CD4-positive, alpha-beta memory T cell (primary cell): ENCODE measurements at regions not wholly inside any gene's neighbourhood (a gene's known extent, or its start where the extent isn't known, plus 50 kb on each side); places are given as distances from the start of the nearest gene placed in this dataset.

Experiments
- CTCF ChIA-PET: fragments of 350-600 bp; sonication (Branson Sonifier 250); formaldehyde crosslinking; loops from one replicate; lab custom pipeline; 2021; ENCODE audit warnings: inconsistent platforms; ENCODE audit not compliant: partially characterized antibody; lab: Charles Lee
- POLR2A ChIA-PET: fragments of 350-600 bp; sonication (Branson Sonifier 250); formaldehyde crosslinking; loops from one replicate; lab custom pipeline; 2021; ENCODE audit not compliant: partially characterized antibody; lab: Charles Lee
- DNase-seq, 5 donors: peaks; one replicate each; pipeline versions ENCODE4 v3.0.0 to v3.0.0-alpha.2; 2020 to 2022; ENCODE audit warnings: mixed read lengths in 1 of 5
- H3K27ac ChIP-seq: one replicate; pipeline ENCODE4 v1.7.0; 2013; ENCODE audit warnings: low read depth, low read length
- H3K27me3 ChIP-seq: 2 replicates; pipeline ENCODE4 v1.7.0; 2013; ENCODE audit warnings: mild to moderate bottlenecking, low read length, moderate library complexity; ENCODE audit not compliant: insufficient read depth
- H3K36me3 ChIP-seq: 2 replicates; pipeline ENCODE4 v1.7.0; 2013; ENCODE audit warnings: mild to moderate bottlenecking, low read length, moderate library complexity; ENCODE audit not compliant: insufficient read depth
- H3K4me1 ChIP-seq: 2 replicates; pipeline ENCODE4 v1.7.0; 2013; ENCODE audit warnings: mild to moderate bottlenecking, low read length, moderate library complexity; ENCODE audit not compliant: insufficient read depth
- H3K4me3 ChIP-seq, 2 donors: one replicate each; pipeline ENCODE4 v1.7.0; 2013; ENCODE audit warnings: low read length in 2 of 2, mild to moderate bottlenecking in 1 of 2
- H3K9me3 ChIP-seq, 2 donors: one replicate each; pipeline ENCODE4 v1.7.0; 2013; ENCODE audit warnings: low read length in 2 of 2, control low read depth in 1 of 2; ENCODE audit not compliant: control insufficient read depth in 1 of 2
- H3K27ac Mint-ChIP-seq, 7 donors: one replicate each; pipeline ENCODE4 v1.8.0; 2020 to 2021; ENCODE audit warnings: mixed read lengths in 7 of 7, mild to moderate bottlenecking in 6 of 7, inconsistent platforms in 3 of 7, moderate library complexity in 3 of 7
- H3K27me3 Mint-ChIP-seq, 2 donors: one replicate each; pipeline ENCODE4 v1.8.0; 2020 to 2021; ENCODE audit warnings: mixed read lengths in 2 of 2
- H3K36me3 Mint-ChIP-seq, 2 donors: one replicate each; pipeline ENCODE4 v1.8.0; 2020 to 2021; ENCODE audit warnings: mixed read lengths in 2 of 2, inconsistent platforms in 1 of 2, mild to moderate bottlenecking in 1 of 2
- H3K4me1 Mint-ChIP-seq, 4 donors: one replicate each; pipeline ENCODE4 v1.8.0; 2020 to 2021; ENCODE audit warnings: mixed read lengths in 4 of 4, mild to moderate bottlenecking in 1 of 4
- H3K4me3 Mint-ChIP-seq, 8 donors: one replicate each; pipeline ENCODE4 v1.8.0; 2020 to 2021; ENCODE audit warnings: mixed read lengths in 8 of 8, mild to moderate bottlenecking in 7 of 8, moderate library complexity in 6 of 8, inconsistent platforms in 3 of 8
- H3K9me3 Mint-ChIP-seq, 8 donors: one replicate each; pipeline ENCODE4 v1.8.0; 2020 to 2021; ENCODE audit warnings: mixed read lengths in 8 of 8, mild to moderate bottlenecking in 5 of 8, inconsistent platforms in 3 of 8, moderate library complexity in 1 of 8
- intact Hi-C: fragments of 100-400 bp; cut with micrococcal nuclease; formaldehyde crosslinking; loops from one replicate; pipeline ENCODE4 v1.15.1; 2023

- Histone ChIP-seq H3K36me3 (peaks cover 17% of the 10 kb centered on the region), H3K4me1 (no peaks in the 10 kb centered on the region), H3K27ac (no peak overlapping the region), H3K27me3 (no peaks in the 10 kb centered on the region), H3K9me3 (no peaks in the 10 kb centered on the region), H3K4me3 (no peak overlapping the region)
- no peaks in the 10 kb centered on the region for H3K9me3 Mint-ChIP-seq
- H3K27ac Mint-ChIP-seq = no peak overlapping the region
- peaks cover 3 to 10% (median 6%) of the 10 kb centered on the region in 4 donors for H3K4me1 Mint-ChIP-seq
- peaks cover 39 to 43% of the 10 kb centered on the region in 2 donors for H3K36me3 Mint-ChIP-seq
- POLR2A ChIA-PET = interaction anchor here (1.0 kb wide), 1 partner anchor 241 kb away, joined by 3 read pairs; no protein-coding TSS in a partner anchor
- CTCF ChIA-PET = interaction anchor here (0.7 kb wide), 1 partner anchor 9 kb away, joined by 4 read pairs; no protein-coding TSS in a partner anchor
- no peaks in the 10 kb centered on the region for H3K27me3 Mint-ChIP-seq
- no peak overlapping the region for H3K4me3 Mint-ChIP-seq
- DNase-seq = no peak
- intact Hi-C loops = no loop called here
Measured at GRCh38 chr2:74074487-74074886, 73.2 kb downstream of the BOLA3 start.

- H3K4me3 ChIP-seq = no peak overlapping the region
- no peak for DNase-seq
- peaks cover 28% of the 10 kb centered on the region for H3K36me3 ChIP-seq
- H3K27ac ChIP-seq = no peak overlapping the region
- peaks cover 3 to 10% (median 6%) of the 10 kb centered on the region in 4 donors for H3K4me1 Mint-ChIP-seq
- POLR2A ChIA-PET = no interaction called here
- intact Hi-C loops = no loop called here
- H3K9me3 ChIP-seq = no peaks in the 10 kb centered on the region
- peaks cover 39 to 44% of the 10 kb centered on the region in 2 donors for H3K36me3 Mint-ChIP-seq
- H3K4me3 Mint-ChIP-seq = no peak overlapping the region
- no peak overlapping the region for H3K27ac Mint-ChIP-seq
- H3K4me1 ChIP-seq = no peaks in the 10 kb centered on the region
- no peaks in the 10 kb centered on the region for H3K9me3 Mint-ChIP-seq
- no peaks in the 10 kb centered on the region for H3K27me3 ChIP-seq
- no peaks in the 10 kb centered on the region for H3K27me3 Mint-ChIP-seq
- CTCF ChIA-PET = interaction anchor here (1.2 kb wide), 1 partner anchor 88 kb away, joined by 5 read pairs; no protein-coding TSS in a partner anchor
Measured at GRCh38 chr2:74076074-74076470, 71.6 kb downstream of the BOLA3 start.

- peaks cover 48 to 57% of the 10 kb centered on the region in 2 donors for H3K36me3 Mint-ChIP-seq
- peak overlapping the region in 1 of 7 donors; percentile 77 for H3K27ac Mint-ChIP-seq
- H3K36me3 ChIP-seq = peaks cover 41% of the 10 kb centered on the region
- H3K4me3 Mint-ChIP-seq = no peak overlapping the region
- POLR2A ChIA-PET = no interaction called here
- intact Hi-C loops = no loop called here
- H3K4me1 ChIP-seq = no peaks in the 10 kb centered on the region
- no peak for DNase-seq
- H3K9me3 ChIP-seq = no peaks in the 10 kb centered on the region
- H3K27me3 ChIP-seq = no peaks in the 10 kb centered on the region
- no peak overlapping the region for H3K4me3 ChIP-seq
- H3K4me1 Mint-ChIP-seq = peaks cover under 1 to 4% (median 3%) of the 10 kb centered on the region in 4 donors
- no peak overlapping the region for H3K27ac ChIP-seq
- H3K9me3 Mint-ChIP-seq = no peaks in the 10 kb centered on the region
- no peaks in the 10 kb centered on the region for H3K27me3 Mint-ChIP-seq
- CTCF ChIA-PET = no interaction called here
Measured at GRCh38 chr2:74077636-74078035, 70.1 kb downstream of the BOLA3 start.

- H3K27me3 Mint-ChIP-seq = no peaks in the 10 kb centered on the region
- CTCF ChIA-PET = no interaction called here
- H3K36me3 Mint-ChIP-seq = peaks cover 50 to 58% of the 10 kb centered on the region in 2 donors
- no peaks in the 10 kb centered on the region for H3K4me1 ChIP-seq
- H3K4me1 Mint-ChIP-seq = peaks cover 0 to 2% (median 0%) of the 10 kb centered on the region in 4 donors
- peak overlapping the region in 1 of 7 donors; percentile 2 for H3K27ac Mint-ChIP-seq
- H3K27ac ChIP-seq = no peak overlapping the region
- peaks cover 49% of the 10 kb centered on the region for H3K36me3 ChIP-seq
- no peak for DNase-seq
- H3K27me3 ChIP-seq = no peaks in the 10 kb centered on the region
- intact Hi-C loops = no loop called here
- H3K4me3 Mint-ChIP-seq = no peak overlapping the region
- no peaks in the 10 kb centered on the region for H3K9me3 ChIP-seq
- POLR2A ChIA-PET = no interaction called here
- H3K9me3 Mint-ChIP-seq = no peaks in the 10 kb centered on the region
- H3K4me3 ChIP-seq = no peak overlapping the region
Measured at GRCh38 chr2:74078466-74078865, 69.2 kb downstream of the BOLA3 start.

GRCh38 chr2:74079522-74080341 is 68.0 kb downstream of the BOLA3 start:
- DNase-seq = no peak
- CTCF ChIA-PET = interaction anchor here (1.2 to 1.5 kb wide), 3 partner anchors 9 to 256 kb away, joined by 3 read pairs; no protein-coding TSS in a partner anchor
- peaks cover 0 to 2% (median 0%) of the 10 kb centered on the region in 4 donors for H3K4me1 Mint-ChIP-seq
- H3K36me3 Mint-ChIP-seq = peaks cover 46 to 57% of the 10 kb centered on the region in 2 donors
- no peaks in the 10 kb centered on the region for H3K9me3 ChIP-seq
- no peaks in the 10 kb centered on the region for H3K27me3 ChIP-seq
- no peak overlapping the region for H3K4me3 Mint-ChIP-seq
- H3K9me3 Mint-ChIP-seq = no peaks in the 10 kb centered on the region
- no peaks in the 10 kb centered on the region for H3K27me3 Mint-ChIP-seq
- H3K4me3 ChIP-seq = no peak overlapping the region
- no peaks in the 10 kb centered on the region for H3K4me1 ChIP-seq
- peaks cover 42% of the 10 kb centered on the region for H3K36me3 ChIP-seq
- H3K27ac ChIP-seq = no peak overlapping the region
- POLR2A ChIA-PET = no interaction called here
- peak overlapping the region in 1 of 7 donors; percentile 64 for H3K27ac Mint-ChIP-seq
- intact Hi-C loops = no loop called here

GRCh38 chr2:74080346-74080745 is 67.4 kb downstream of the BOLA3 start:
- H3K27ac Mint-ChIP-seq = peak overlapping the region in 2 of 7 donors; percentile 14 to 36
- H3K9me3 ChIP-seq = no peaks in the 10 kb centered on the region
- peaks cover 42% of the 10 kb centered on the region for H3K36me3 ChIP-seq
- intact Hi-C loops = no loop called here
- no peak overlapping the region for H3K4me3 Mint-ChIP-seq
- H3K4me1 Mint-ChIP-seq = peaks cover 0 to 2% (median 0%) of the 10 kb centered on the region in 4 donors
- no peaks in the 10 kb centered on the region for H3K9me3 Mint-ChIP-seq
- no peak overlapping the region for H3K27ac ChIP-seq
- H3K27me3 ChIP-seq = no peaks in the 10 kb centered on the region
- CTCF ChIA-PET = interaction anchor here (1.2 to 1.5 kb wide), 3 partner anchors 9 to 256 kb away, joined by 3 read pairs; no protein-coding TSS in a partner anchor
- POLR2A ChIA-PET = no interaction called here
- H3K4me1 ChIP-seq = no peaks in the 10 kb centered on the region
- no peaks in the 10 kb centered on the region for H3K27me3 Mint-ChIP-seq
- peaks cover 48 to 61% of the 10 kb centered on the region in 2 donors for H3K36me3 Mint-ChIP-seq
- H3K4me3 ChIP-seq = no peak overlapping the region
- no peak for DNase-seq

- Mint-ChIP-seq H3K27me3 (no peaks in the 10 kb centered on the region), H3K27ac (peak overlapping the region in 3 of 7 donors; percentile 30 to 83 (median 68)), H3K4me3 (no peak overlapping the region), H3K9me3 (no peaks in the 10 kb centered on the region), H3K4me1 (peaks cover 0 to 2% (median 0%) of the 10 kb centered on the region in 4 donors), H3K36me3 (peaks cover 47 to 60% of the 10 kb centered on the region in 2 donors)
- DNase-seq = no peak
- intact Hi-C loops = no loop called here
- Histone ChIP-seq H3K27ac (no peak overlapping the region), H3K4me3 (no peak overlapping the region), H3K36me3 (peaks cover 42% of the 10 kb centered on the region), H3K4me1 (no peaks in the 10 kb centered on the region), H3K9me3 (no peaks in the 10 kb centered on the region), H3K27me3 (no peaks in the 10 kb centered on the region)
- POLR2A ChIA-PET = no interaction called here
- CTCF ChIA-PET = interaction anchor here (1.5 kb wide), 1 partner anchor 10 kb away, joined by 3 read pairs; no protein-coding TSS in a partner anchor
Measured at GRCh38 chr2:74081030-74081762, 66.5 kb downstream of the BOLA3 start.
